Tibial artery (tissue), 4 donors: ENCODE measurements at regions not wholly inside any gene's neighbourhood (a gene's known extent, or its start where the extent isn't known, plus 50 kb on each side); places are given as distances from the start of the nearest gene placed in this dataset.
"Not testable (repeated sequence)": the region's sequence is repeated elsewhere in the genome, so short reads cannot be mapped to it uniquely, and the experiment has no call there.

Experiments
- DNase-seq, 2 donors: peaks; one replicate each; pipeline ENCODE4 v3.0.0-alpha.2; 2019
- H3K27ac ChIP-seq, 2 donors: fragments of 200-600 bp; sonication (generic) in 1 of 2; 1 replicate in 1 of 2; 2 replicates in 1 of 2; pipeline ENCODE4 v1.5.1; 2018 to 2019; ENCODE audit warnings: mild to moderate bottlenecking in 1 of 2
- H3K27me3 ChIP-seq, 2 donors: fragments of 200-600 bp; sonication (generic) in 1 of 2; one replicate each; pipeline versions ENCODE4 v1.5.1 to v1.6.0; 2016 to 2019
- H3K36me3 ChIP-seq, 3 donors: fragments of 200-600 bp; sonication (generic) in 2 of 3; one replicate each; pipeline ENCODE4 v1.5.1; 2016 to 2019; ENCODE audit warnings: mild to moderate bottlenecking in 2 of 3
- H3K4me1 ChIP-seq, 4 donors: fragments of 200-600 bp; sonication (generic) in 2 of 4; 1 replicate in 3 of 4; 2 replicates in 1 of 4; pipeline ENCODE4 v1.5.1; 2016 to 2019
- H3K4me3 ChIP-seq, 2 donors: fragments of 200-600 bp; sonication (generic) in 1 of 2; 1 replicate in 1 of 2; 2 replicates in 1 of 2; pipeline ENCODE4 v1.5.1; 2018 to 2019; ENCODE audit warnings: mild to moderate bottlenecking in 2 of 2
- H3K9me3 ChIP-seq, 3 donors: fragments of 200-600 bp; sonication (generic) in 1 of 3; one replicate each; pipeline ENCODE4 v1.5.1; 2016 to 2019
- CTCF ChIP-seq, 2 experiments: fragments of 200-600 bp in 1 of 2; fragments of 450-650 bp in 1 of 2; IDR thresholded peaks; one replicate each; pipeline ENCODE4 v1.5.1; 2017 to 2019; ENCODE audit warnings: antibody characterized with exemption in 2 of 2, mild to moderate bottlenecking in 1 of 2, moderate library complexity in 1 of 2
- intact Hi-C: fragments of 100-400 bp; cut with DNase I; formaldehyde crosslinking; loops from one replicate; pipeline ENCODE4 v1.15.0; 2023; ENCODE audit warnings: low total_unique reads

DNA sequence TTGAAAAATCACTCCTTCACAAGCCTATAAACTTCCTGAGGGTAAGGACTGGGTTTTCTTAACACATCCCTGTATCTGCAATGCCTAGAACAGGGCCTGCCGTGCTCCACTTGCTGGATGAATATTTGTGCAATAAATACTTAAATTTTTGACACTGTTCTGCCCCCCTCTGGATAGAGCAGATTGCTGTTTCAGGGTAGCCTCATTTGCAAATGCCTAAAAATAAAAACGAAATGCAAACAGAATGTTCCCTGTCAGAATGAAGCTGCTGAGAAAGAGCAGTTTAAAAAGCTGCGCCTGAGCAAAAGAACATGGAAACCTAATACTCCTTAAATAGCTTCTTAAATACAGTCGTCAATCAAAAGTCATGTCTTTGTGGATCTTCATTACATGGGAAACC lies 385.3 kb downstream of the PRELID2 start:
- Histone ChIP-seq H3K4me1 (no peaks in the 10 kb centered on the region), H3K9me3 (no peaks in the 10 kb centered on the region), H3K4me3 (no peak overlapping the region), H3K27ac (no peak overlapping the region), H3K27me3 (no peaks in the 10 kb centered on the region), H3K36me3 (no peaks in the 10 kb centered on the region)
- intact Hi-C loops: no loop called here
- DNase-seq: no peak
- TF ChIP-seq CTCF (IDR thresholded peaks at IDR 0.05): no peak

DNA sequence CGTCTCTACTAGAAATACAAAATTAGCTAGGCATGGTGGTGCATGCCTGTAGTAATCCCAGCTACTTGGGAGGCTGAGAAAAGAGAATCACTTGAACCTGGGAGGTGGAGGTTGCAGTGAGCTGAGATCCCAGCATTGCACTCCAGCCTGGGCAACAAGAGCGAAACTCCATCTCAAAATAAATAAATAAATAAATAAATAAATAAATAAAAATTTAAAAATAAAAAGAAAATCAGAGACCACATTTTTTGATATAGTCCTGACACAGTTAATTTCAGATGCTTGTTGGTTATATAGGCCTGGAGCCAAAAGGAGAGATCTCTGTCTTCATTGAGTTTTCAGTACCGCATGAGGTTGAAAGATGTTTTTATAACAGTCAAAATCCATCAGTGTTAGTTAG lies 388.3 kb downstream of the PRELID2 start:
- H3K36me3 ChIP-seq, H3K27me3 ChIP-seq, H3K4me3 ChIP-seq, intact Hi-C loops, H3K27ac ChIP-seq, H3K9me3 ChIP-seq, DNase-seq, H3K4me1 ChIP-seq: not testable (repeated sequence)

DNA sequence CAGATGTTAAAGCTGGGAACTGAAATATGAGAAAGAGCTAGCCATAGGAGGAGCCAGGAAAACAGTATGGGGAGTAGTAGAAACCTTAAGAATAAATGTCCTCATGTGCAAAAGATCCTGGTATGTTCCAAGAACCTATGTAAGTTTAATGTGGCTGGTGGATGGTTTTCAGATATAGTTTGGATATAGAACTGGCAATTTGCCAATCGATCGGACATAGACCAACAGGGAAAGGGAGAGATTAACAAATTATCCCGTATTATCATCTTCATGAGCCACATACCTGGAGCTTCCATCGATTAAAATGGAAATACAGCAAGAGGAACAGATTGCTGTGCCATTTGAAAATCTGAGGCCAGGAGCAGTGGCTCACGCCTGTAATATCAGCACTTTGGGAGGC lies 388.7 kb downstream of the PRELID2 start:
- no peak for DNase-seq
- no peaks in the 10 kb centered on the region for H3K27me3 ChIP-seq
- no peak for TF ChIP-seq CTCF (IDR thresholded peaks at IDR 0.05)

GRCh38 chr5:145445027-145445426 lies 390.1 kb downstream of the PRELID2 start:
- intact Hi-C loops: no loop called here

More for the DNA sequence above, 388.7 kb downstream of the PRELID2 start:
- no peaks in the 10 kb centered on the region for H3K9me3 ChIP-seq
- no peak overlapping the region for H3K27ac ChIP-seq
- intact Hi-C loops: no loop called here
- no peak overlapping the region for H3K4me3 ChIP-seq
- no peaks in the 10 kb centered on the region for H3K4me1 ChIP-seq
- H3K36me3 ChIP-seq: no peaks in the 10 kb centered on the region

GRCh38 chr5:145443964-145444363 lies 391.2 kb downstream of the PRELID2 start:
- Histone ChIP-seq H3K36me3 (peaks cover 0 to 1% (median 0%) of the 10 kb centered on the region in 3 donors), H3K4me3 (no peak overlapping the region), H3K4me1 (no peaks in the 10 kb centered on the region), H3K27ac (no peak overlapping the region), H3K27me3 (no peaks in the 10 kb centered on the region), H3K9me3 (no peaks in the 10 kb centered on the region)
- DNase-seq: no peak
- no peak for TF ChIP-seq CTCF (IDR thresholded peaks at IDR 0.05)
- intact Hi-C loops: no loop called here

More at GRCh38 chr5:145445027-145445426, 390.1 kb downstream of the PRELID2 start:
- Histone ChIP-seq H3K36me3 (no peaks in the 10 kb centered on the region), H3K27ac (no peak overlapping the region), H3K9me3 (no peaks in the 10 kb centered on the region), H3K4me1 (no peaks in the 10 kb centered on the region), H3K27me3 (no peaks in the 10 kb centered on the region), H3K4me3 (no peak overlapping the region)
- no peak for DNase-seq
- TF ChIP-seq CTCF (IDR thresholded peaks at IDR 0.05): no peak

- Histone ChIP-seq H3K27ac (no peak overlapping the region), H3K4me3 (no peak overlapping the region), H3K9me3 (no peaks in the 10 kb centered on the region), H3K4me1 (no peaks in the 10 kb centered on the region), H3K27me3 (no peaks in the 10 kb centered on the region), H3K36me3 (peaks cover 0 to 7% (median 0%) of the 10 kb centered on the region in 3 donors)
- intact Hi-C loops: no loop called here
- TF ChIP-seq CTCF (IDR thresholded peaks at IDR 0.05): no peak
- no peak for DNase-seq
Observed at GRCh38 chr5:145443366-145443765, 391.8 kb downstream of the PRELID2 start.

GRCh38 chr5:145442661-145443060 lies 392.5 kb downstream of the PRELID2 start:
- H3K27ac ChIP-seq, H3K9me3 ChIP-seq, intact Hi-C loops: not testable (repeated sequence)

More at GRCh38 chr5:145442661-145443060, 392.5 kb downstream of the PRELID2 start:
- H3K27me3 ChIP-seq, H3K36me3 ChIP-seq, H3K4me3 ChIP-seq, DNase-seq, H3K4me1 ChIP-seq: not testable (repeated sequence)
